HK-2 (cell line): ENCODE measurements at regions not wholly inside any gene's neighbourhood (a gene's known extent, or its start where the extent isn't known, plus 50 kb on each side); places are given as distances from the start of the nearest gene placed in this dataset.

Experiments used
- DNase-seq: peaks from one replicate; pipeline ENCODE4 v3.0.0-alpha.2; 2018; ENCODE audit not compliant: unreplicated experiment

GRCh38 chr15:100812802-100813201 lies 66.8 kb upstream of the ALDH1A3 start:
- no peak for DNase-seq

- DNase-seq: no peak
Measured at GRCh38 chr15:100818927-100819326, 60.7 kb upstream of the ALDH1A3 start.

GRCh38 chr15:100820528-100820927 lies 59.1 kb upstream of the ALDH1A3 start:
- no peak for DNase-seq

- no peak for DNase-seq
Measured at GRCh38 chr15:100821327-100821726, 58.3 kb upstream of the ALDH1A3 start.

GRCh38 chr15:100824211-100824610 lies 55.4 kb upstream of the ALDH1A3 start:
- DNase-seq: no peak

- DNase-seq: no peak
Measured at GRCh38 chr15:100829457-100829856, 50.2 kb upstream of the ALDH1A3 start.
